Stimulated activated CD8-positive, alpha-beta memory T cell treated with anti-CD3 and anti-CD28 coated beads, Interleukin-15, amount 100 ng/mL, for 1 hour (primary cell): ENCODE measurements at regions not wholly inside any gene's neighbourhood (a gene's known extent, or its start where the extent isn't known, plus 50 kb on each side); places are given as distances from the start of the nearest gene placed in this dataset.
"Not testable (repeated sequence)": the region's sequence is repeated elsewhere in the genome, so short reads cannot be mapped to it uniquely, and the experiment has no call there.

Experiments used
- DNase-seq: peaks from one replicate; pipeline ENCODE4 v3.0.0-alpha.2; 2020; ENCODE audit warnings: low read depth

DNA sequence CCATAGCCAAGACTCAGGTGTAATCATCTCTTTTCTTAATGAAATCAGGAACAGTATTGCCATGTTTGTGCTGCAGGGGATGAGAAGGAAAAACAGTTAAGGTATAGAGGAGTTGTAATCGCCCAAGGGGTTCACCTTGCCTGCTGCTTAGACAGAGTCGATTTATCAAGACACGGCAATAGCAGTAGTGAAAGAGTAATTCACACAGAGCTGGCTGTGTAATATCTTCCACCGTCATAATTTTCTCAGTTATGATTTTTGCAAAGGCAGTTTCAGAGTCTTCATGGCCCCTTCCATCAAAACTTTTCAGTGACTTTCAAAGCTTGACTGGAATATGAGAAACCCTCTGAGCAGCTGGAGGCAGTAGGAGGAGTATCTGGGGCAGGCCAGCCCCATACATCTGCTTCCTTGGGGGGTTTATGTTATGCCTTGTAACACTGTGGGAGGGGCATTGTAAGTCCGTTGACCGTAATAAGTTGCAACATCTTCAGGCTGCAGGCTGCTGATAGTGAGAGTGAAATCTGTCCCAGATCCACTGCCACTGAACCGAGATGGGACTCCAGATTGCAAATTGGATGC, 605.4 kb downstream of the RPIA start:
- not testable (repeated sequence) for DNase-seq

GRCh38 chr2:89299196-89299595, 607.7 kb downstream of the RPIA start:
- not testable (repeated sequence) for DNase-seq

DNA sequence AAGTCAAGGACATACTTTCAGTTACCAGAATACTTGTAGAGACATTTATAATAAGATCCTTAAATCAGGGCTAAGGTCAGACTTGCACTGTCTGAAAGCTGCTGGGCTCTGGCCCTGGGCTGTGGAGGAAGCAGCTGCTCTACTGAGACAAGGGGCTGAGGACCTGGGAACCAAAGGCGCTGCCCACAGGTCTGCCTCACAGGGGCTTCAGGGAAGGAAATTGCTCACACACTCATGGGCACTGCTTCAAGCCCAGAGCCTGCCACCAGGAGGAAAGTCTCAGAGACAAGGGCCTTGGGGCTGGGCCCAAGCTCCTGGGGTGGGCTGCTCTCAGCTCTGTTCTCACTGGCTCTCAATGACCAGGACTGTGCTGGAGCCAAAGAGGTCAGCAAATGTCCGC, 614.1 kb downstream of the RPIA start:
- not testable (repeated sequence) for DNase-seq

DNA sequence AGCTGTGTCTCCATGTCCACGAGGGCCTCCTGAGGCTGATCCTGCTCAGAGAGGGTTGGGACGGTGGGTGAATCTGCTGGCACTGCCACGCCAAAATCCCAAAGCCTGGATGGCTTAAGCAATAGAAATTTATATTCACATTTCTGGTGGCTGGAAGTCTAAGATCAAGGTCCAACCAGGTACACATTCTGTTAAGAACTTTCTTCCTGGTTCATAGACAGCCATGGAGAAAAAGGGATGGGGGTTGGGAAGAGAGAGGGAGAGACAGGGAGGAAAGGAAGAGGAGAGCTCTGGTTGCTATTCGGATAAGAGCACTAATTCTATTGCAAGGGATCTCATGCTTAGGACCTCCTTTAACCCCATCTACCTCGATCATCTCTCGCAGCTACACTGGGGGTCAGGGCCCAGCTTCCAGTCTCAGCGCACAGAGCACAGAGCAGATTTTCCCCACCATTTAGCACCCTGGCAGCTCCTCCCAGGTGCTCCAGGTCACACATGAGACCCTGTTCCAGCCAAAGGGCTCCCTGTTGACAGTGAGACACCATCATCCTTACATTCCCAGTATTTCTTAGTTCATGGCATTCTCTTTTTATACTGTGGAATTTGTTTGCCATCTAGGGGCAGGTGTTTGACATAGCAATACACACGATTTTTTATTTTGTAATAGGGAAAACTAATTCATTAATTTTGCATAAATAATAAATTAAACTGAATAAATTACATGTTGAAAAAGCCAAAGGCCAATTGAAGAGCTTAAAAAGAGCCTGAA, 615.6 kb downstream of the RPIA start:
- DNase-seq: not testable (repeated sequence)

DNA sequence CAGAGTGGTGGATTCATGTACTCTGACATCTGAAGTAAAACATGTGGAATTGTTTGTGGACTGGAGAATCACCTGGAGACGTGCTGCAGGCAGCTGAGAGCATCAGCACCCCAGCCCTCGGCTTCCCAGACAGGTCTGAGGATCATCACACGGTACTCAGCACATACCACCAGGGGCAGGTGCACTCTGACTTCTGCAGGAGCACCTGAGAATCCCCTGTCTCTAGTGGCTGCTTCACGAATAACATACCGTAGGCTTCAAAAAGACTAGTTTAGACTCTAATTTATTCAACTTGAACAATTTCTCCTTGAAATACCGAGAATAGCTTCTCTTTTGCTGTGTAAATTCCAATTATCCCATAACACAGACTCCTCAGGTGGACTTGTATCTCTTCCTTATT, 627.5 kb downstream of the RPIA start:
- not testable (repeated sequence) for DNase-seq

DNA sequence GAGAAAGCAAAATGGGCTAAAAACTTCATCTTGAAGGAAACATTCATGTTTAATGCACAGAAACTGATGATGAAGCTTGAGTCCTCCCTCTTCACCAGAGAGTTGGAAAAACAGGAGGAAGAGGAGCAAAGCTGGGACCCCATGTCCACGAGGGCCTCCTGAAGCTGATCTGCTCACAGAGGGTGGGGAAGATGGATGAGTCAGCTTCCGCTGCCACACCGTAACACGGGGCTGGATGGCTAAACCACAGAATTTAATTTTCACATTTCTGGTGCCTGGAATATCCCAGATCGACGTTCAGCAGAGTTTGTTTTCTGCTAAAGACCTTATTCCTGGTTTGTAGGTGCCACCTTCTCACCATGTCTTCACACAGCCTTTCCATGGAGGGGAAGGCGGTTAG, 634.4 kb downstream of the RPIA start:
- not testable (repeated sequence) for DNase-seq

- DNase-seq: not testable (repeated sequence)
These were observed 635.0 kb downstream of the RPIA start for GRCh38 chr2:89326455-89326854.

GRCh38 chr2:89328790-89329189, 637.3 kb downstream of the RPIA start:
- DNase-seq: not testable (repeated sequence)
